GM23338 (cell line): ENCODE measurements at regions not wholly inside any gene's neighbourhood (a gene's known extent, or its start where the extent isn't known, plus 50 kb on each side); places are given as distances from the start of the nearest gene placed in this dataset.

Experiments
- ATAC-seq: fragments of 200-7000 bp; cut with Tn5 transposase; 3 replicates; pipeline ENCODE4 v1.9.1; 2020
- DNase-seq: peaks from one replicate; pipeline ENCODE4 v3.0.0-alpha.2; 2015; ENCODE audit warnings: low spot score
- H2AFZ ChIP-seq: fragments of 200-600 bp; sonication (generic); 2 replicates; pipeline ENCODE4 v1.8.0; 2016; ENCODE audit warnings: antibody characterized with exemption, mild to moderate bottlenecking, moderate library complexity
- H3F3A ChIP-seq: fragments of 200-600 bp; sonication (generic); replicated peaks from 2 replicates; pipeline ENCODE4 v1.8.0; 2017; ENCODE audit warnings: antibody characterized with exemption, mixed run types, low read depth
- H3K27ac ChIP-seq: fragments of 200-600 bp; sonication (generic); 2 replicates; pipeline ENCODE4 v1.6.1; 2016; ENCODE audit warnings: low read depth
- H3K27me3 ChIP-seq: fragments of 200-600 bp; sonication (generic); 2 replicates; pipeline ENCODE4 v1.8.0; 2016; ENCODE audit warnings: mild to moderate bottlenecking, mixed run types, moderate library complexity; ENCODE audit not compliant: insufficient read depth
- H3K36me3 ChIP-seq: fragments of 200-600 bp; sonication (generic); 2 replicates; pipeline ENCODE4 v1.8.0; 2016; ENCODE audit warnings: mild to moderate bottlenecking; ENCODE audit not compliant: insufficient read depth
- H3K4me1 ChIP-seq: fragments of 200-600 bp; sonication (generic); 2 replicates; pipeline ENCODE4 v1.8.0; 2016; ENCODE audit warnings: mild to moderate bottlenecking, moderate library complexity; ENCODE audit not compliant: insufficient read depth
- H3K4me2 ChIP-seq: fragments of 200-600 bp; sonication (generic); 2 replicates; pipeline ENCODE4 v1.7.1; 2017; ENCODE audit warnings: mixed run types
- H3K4me3 ChIP-seq: fragments of 200-600 bp; sonication (generic); 2 replicates; pipeline ENCODE4 v1.6.1; 2016; ENCODE audit warnings: mixed run types
- H3K79me2 ChIP-seq: fragments of 200-600 bp; sonication (generic); replicated peaks from 2 replicates; pipeline ENCODE4 v1.8.0; 2017; ENCODE audit warnings: mild to moderate bottlenecking; ENCODE audit not compliant: insufficient read depth
- H3K9me2 ChIP-seq: fragments of 200-600 bp; sonication (generic); 2 replicates; pipeline ENCODE4 v1.8.0; 2017; ENCODE audit not compliant: insufficient read depth
- H4K20me1 ChIP-seq: fragments of 200-600 bp; sonication (generic); replicated peaks from 2 replicates; pipeline ENCODE4 v1.8.0; 2017; ENCODE audit warnings: mild to moderate bottlenecking; ENCODE audit not compliant: insufficient read depth
- H3K27ac Mint-ChIP-seq: 2 replicates; pipeline ENCODE4 v1.8.0; 2020; ENCODE audit warnings: inconsistent platforms, mild to moderate bottlenecking, moderate library complexity, mixed read lengths
- H3K27me3 Mint-ChIP-seq: 3 replicates; pipeline ENCODE4 v1.8.0; 2022; ENCODE audit warnings: low read depth, mild to moderate bottlenecking, moderate library complexity, mixed read lengths, inconsistent platforms; ENCODE audit not compliant: insufficient read depth, poor library complexity
- H3K36me3 Mint-ChIP-seq: 3 replicates; pipeline ENCODE4 v1.8.0; 2021; ENCODE audit warnings: low read depth, mild to moderate bottlenecking, inconsistent platforms, moderate library complexity, mixed read lengths
- H3K4me1 Mint-ChIP-seq: 3 replicates; pipeline ENCODE4 v1.8.0; 2020; ENCODE audit warnings: mild to moderate bottlenecking, inconsistent platforms, mixed read lengths
- H3K4me3 Mint-ChIP-seq: 3 replicates; pipeline ENCODE4 v1.8.0; 2021; ENCODE audit warnings: moderate library complexity, mild to moderate bottlenecking, inconsistent platforms, mixed read lengths
- H3K9me3 Mint-ChIP-seq: 3 replicates; pipeline ENCODE4 v1.8.0; 2020; ENCODE audit warnings: moderate library complexity, mild to moderate bottlenecking, inconsistent platforms, mixed read lengths
- CREB1 ChIP-seq: fragments of 250-450 bp; sonication (Bioruptor Pico); IDR thresholded peaks from 2 replicates; pipeline ENCODE4 v1.5.0; 2020; ENCODE audit warnings: low read depth, mild to moderate bottlenecking, moderate library complexity
- CTCF ChIP-seq, 2 experiments: fragments of 200-600 bp in 1 of 2; sonication (generic) in 1 of 2; conservative IDR thresholded peaks; 2 replicates each; pipeline versions ENCODE4 v1.5.1 to v1.6.1; 2016 to 2017; ENCODE audit warnings: antibody characterized with exemption in 2 of 2, low read depth in 2 of 2, mild to moderate bottlenecking in 2 of 2, moderate library complexity in 1 of 2
- ETS1 ChIP-seq: IDR thresholded peaks from 2 replicates; pipeline ENCODE4 v1.6.1; 2016; ENCODE audit warnings: antibody characterized with exemption
- EZH2 ChIP-seq: fragments of 200-600 bp; sonication (generic); IDR thresholded peaks from one replicate; pipeline ENCODE4 v1.8.0; 2017; ENCODE audit warnings: antibody characterized with exemption, mild to moderate bottlenecking, low read depth; ENCODE audit not compliant: unreplicated experiment
- JUNB ChIP-seq: IDR thresholded peaks from one replicate; pipeline ENCODE4 v1.6.1; 2016; ENCODE audit warnings: antibody characterized with exemption; ENCODE audit not compliant: unreplicated experiment
- NANOG ChIP-seq: IDR thresholded peaks from 2 replicates; pipeline ENCODE4 v1.6.1; 2016; ENCODE audit warnings: antibody characterized with exemption, borderline replicate concordance
- POLR2AphosphoS5 ChIP-seq: IDR thresholded peaks from 2 replicates; pipeline ENCODE4 v1.6.1; 2016; ENCODE audit warnings: antibody characterized with exemption, low read depth
- REST ChIP-seq: IDR thresholded peaks from one replicate; pipeline ENCODE4 v1.6.1; 2018; ENCODE audit warnings: antibody characterized with exemption; ENCODE audit not compliant: unreplicated experiment
- STAT1 ChIP-seq: IDR thresholded peaks from one replicate; pipeline ENCODE4 v1.6.1; 2016; ENCODE audit warnings: antibody characterized with exemption; ENCODE audit not compliant: unreplicated experiment
- ZNF114 ChIP-seq: fragments of 250-450 bp; sonication (Bioruptor Pico); IDR thresholded peaks from 2 replicates; pipeline ENCODE4 v1.5.0; 2020; ENCODE audit warnings: mild to moderate bottlenecking, moderate library complexity
- ZNF331 ChIP-seq: fragments of 250-450 bp; sonication (Bioruptor Pico); IDR thresholded peaks from 2 replicates; pipeline ENCODE4 v1.5.0; 2020; ENCODE audit warnings: low read depth, mild to moderate bottlenecking, moderate library complexity

- Histone ChIP-seq H3K4me2 (no peak overlapping the region), H3K9me2 (no peaks in the 10 kb centered on the region), H3F3A (no peaks in the 10 kb centered on the region), H3K79me2 (no peaks in the 10 kb centered on the region), H3K27ac (no peak overlapping the region), H3K4me3 (no peak overlapping the region), H3K27me3 (no peaks in the 10 kb centered on the region), H3K4me1 (no peaks in the 10 kb centered on the region), H2AFZ (0 out of 2 replicates have a peak overlapping the region, but pooled peaks have one; percentile 49), H3K36me3 (no peaks in the 10 kb centered on the region), H4K20me1 (no peaks in the 10 kb centered on the region)
- TF ChIP-seq ZNF331 (CRISPR knock-in tag) (no peak), STAT1 (no peak), REST (no peak), CTCF (conservative IDR thresholded peaks at IDR 0.05; ENCODE audit: low read depth in 2 of 2) (no peak), ZNF114 (CRISPR knock-in tag) (no peak), EZH2 (no peak), CREB1 (CRISPR knock-in tag) (no peak)
- no peak overlapping the region for H3K27ac Mint-ChIP-seq
- H3K36me3 Mint-ChIP-seq: no peaks in the 10 kb centered on the region
- H3K27me3 Mint-ChIP-seq: no peaks in the 10 kb centered on the region
- peaks cover 8% of the 10 kb centered on the region; the same call in 2 of the 3 replicates for H3K4me1 Mint-ChIP-seq
- ATAC-seq (no peak; the same call in 2 of the 3 replicates), DNase-seq (peak; percentile 8)
- H3K4me3 Mint-ChIP-seq: no peak overlapping the region
- H3K9me3 Mint-ChIP-seq: peaks cover 5% of the 10 kb centered on the region; the same call in 2 of the 3 replicates
These were observed 319.4 kb downstream of the KCNC2 start for GRCh38 chr12:74890237-74890599.

GRCh38 chr12:74891083-74891668 lies 318.5 kb downstream of the KCNC2 start:
- no peak overlapping the region for H3K4me3 ChIP-seq
- no peaks in the 10 kb centered on the region for H3F3A ChIP-seq
- DNase-seq (no peak), ATAC-seq (no peak)
- H3K27ac ChIP-seq: no peak overlapping the region
- peaks cover 5% of the 10 kb centered on the region; the same call in 2 of the 3 replicates for H3K9me3 Mint-ChIP-seq
- H2AFZ ChIP-seq: no peak overlapping the region
- H3K27me3 Mint-ChIP-seq: no peaks in the 10 kb centered on the region
- no peak overlapping the region for H3K4me2 ChIP-seq
- H3K4me1 ChIP-seq: no peaks in the 10 kb centered on the region
- H4K20me1 ChIP-seq: no peaks in the 10 kb centered on the region
- no peaks in the 10 kb centered on the region for H3K36me3 Mint-ChIP-seq
- peaks cover 8% of the 10 kb centered on the region; the same call in 2 of the 3 replicates for H3K4me1 Mint-ChIP-seq
- H3K27me3 ChIP-seq: no peaks in the 10 kb centered on the region
- H3K36me3 ChIP-seq: no peaks in the 10 kb centered on the region
- H3K27ac Mint-ChIP-seq: no peak overlapping the region
- H3K9me2 ChIP-seq: no peaks in the 10 kb centered on the region
- no peak overlapping the region for H3K4me3 Mint-ChIP-seq
- H3K79me2 ChIP-seq: no peaks in the 10 kb centered on the region
- TF ChIP-seq ZNF114 (CRISPR knock-in tag) (no peak), JUNB (no peak), EZH2 (no peak), CREB1 (CRISPR knock-in tag) (no peak), CTCF (conservative IDR thresholded peaks at IDR 0.05; ENCODE audit: low read depth in 2 of 2) (no peak), ZNF331 (CRISPR knock-in tag) (no peak), POLR2AphosphoS5 (no peak), REST (no peak), ETS1 (no peak), NANOG (no peak)
